Neural cell (in vitro differentiated cells): ENCODE measurements at regions not wholly inside any gene's neighbourhood (a gene's known extent, or its start where the extent isn't known, plus 50 kb on each side); places are given as distances from the start of the nearest gene placed in this dataset.

ENCODE experiments used
- EZH2 ChIP-seq: fragments of 200-600, 300-800 bp; shearing (Covaris generic), sonication (generic); IDR thresholded peaks from 2 replicates; pipeline ENCODE4 v1.6.1; 2014; ENCODE audit warnings: antibody characterized with exemption, low read length, borderline replicate concordance, mild to moderate bottlenecking; ENCODE audit not compliant: insufficient read depth, poor library complexity, severe bottlenecking
- MXI1 ChIP-seq: fragments of 450-650 bp; conservative IDR thresholded peaks from 2 replicates; pipeline ENCODE4 v1.6.1; 2014; ENCODE audit warnings: antibody characterized with exemption, mild to moderate bottlenecking; ENCODE audit not compliant: poor library complexity, severe bottlenecking
- POLR2AphosphoS5 ChIP-seq: IDR thresholded peaks from 2 replicates; pipeline ENCODE4 v1.6.1; 2012
- TAF1 ChIP-seq: IDR thresholded peaks from 2 replicates; pipeline ENCODE4 v1.6.1; 2012; ENCODE audit warnings: low read depth
- TF ChIP-seq, protein P1 (sequence below): fragments of 450-650 bp; IDR thresholded peaks from 2 replicates; pipeline ENCODE4 v1.5.1; 2014; ENCODE audit warnings: antibody characterized with exemption, mild to moderate bottlenecking, moderate library complexity; ENCODE audit not compliant: poor library complexity, severe bottlenecking
- TF ChIP-seq, protein P2 (sequence below): IDR thresholded peaks from 2 replicates; pipeline ENCODE4 v1.6.1; 2012; ENCODE audit warnings: borderline replicate concordance

DNA sequence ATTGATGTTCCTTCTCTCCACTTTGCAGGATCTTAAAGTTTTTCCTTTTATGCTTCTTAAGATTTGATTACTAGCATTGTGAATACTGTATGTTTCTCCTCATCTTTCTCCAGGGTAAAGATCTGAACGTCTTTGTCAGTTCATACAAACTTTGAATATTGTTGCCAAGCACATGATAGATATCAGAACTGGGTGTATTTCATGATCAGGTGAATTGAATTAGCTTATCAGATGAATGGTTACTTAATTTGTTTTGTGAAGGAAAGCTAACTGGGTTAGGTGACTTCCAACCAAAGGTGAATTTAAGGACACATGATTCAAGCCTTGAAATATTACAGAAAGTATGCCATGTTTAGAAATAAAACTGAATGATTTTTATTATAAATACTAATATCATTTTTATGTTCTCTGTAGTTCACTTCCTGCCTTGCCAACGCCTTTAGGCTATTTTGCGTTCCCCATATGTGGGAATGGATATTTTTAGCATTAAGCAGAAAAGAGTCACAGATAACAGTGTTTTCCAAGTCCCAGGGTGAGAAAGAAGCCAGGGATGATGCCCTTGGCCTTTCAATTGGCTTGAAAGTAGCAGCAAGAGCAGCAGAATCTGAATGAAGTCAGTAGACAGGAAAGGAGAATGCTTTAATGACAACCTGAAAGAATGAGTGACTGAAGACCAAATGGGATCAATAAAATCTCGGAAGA, 752.1 kb downstream of the NCAM2 start:
- TF ChIP-seq, protein P1, sequence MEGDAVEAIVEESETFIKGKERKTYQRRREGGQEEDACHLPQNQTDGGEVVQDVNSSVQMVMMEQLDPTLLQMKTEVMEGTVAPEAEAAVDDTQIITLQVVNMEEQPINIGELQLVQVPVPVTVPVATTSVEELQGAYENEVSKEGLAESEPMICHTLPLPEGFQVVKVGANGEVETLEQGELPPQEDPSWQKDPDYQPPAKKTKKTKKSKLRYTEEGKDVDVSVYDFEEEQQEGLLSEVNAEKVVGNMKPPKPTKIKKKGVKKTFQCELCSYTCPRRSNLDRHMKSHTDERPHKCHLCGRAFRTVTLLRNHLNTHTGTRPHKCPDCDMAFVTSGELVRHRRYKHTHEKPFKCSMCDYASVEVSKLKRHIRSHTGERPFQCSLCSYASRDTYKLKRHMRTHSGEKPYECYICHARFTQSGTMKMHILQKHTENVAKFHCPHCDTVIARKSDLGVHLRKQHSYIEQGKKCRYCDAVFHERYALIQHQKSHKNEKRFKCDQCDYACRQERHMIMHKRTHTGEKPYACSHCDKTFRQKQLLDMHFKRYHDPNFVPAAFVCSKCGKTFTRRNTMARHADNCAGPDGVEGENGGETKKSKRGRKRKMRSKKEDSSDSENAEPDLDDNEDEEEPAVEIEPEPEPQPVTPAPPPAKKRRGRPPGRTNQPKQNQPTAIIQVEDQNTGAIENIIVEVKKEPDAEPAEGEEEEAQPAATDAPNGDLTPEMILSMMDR = no peak
- TF ChIP-seq, protein P2, sequence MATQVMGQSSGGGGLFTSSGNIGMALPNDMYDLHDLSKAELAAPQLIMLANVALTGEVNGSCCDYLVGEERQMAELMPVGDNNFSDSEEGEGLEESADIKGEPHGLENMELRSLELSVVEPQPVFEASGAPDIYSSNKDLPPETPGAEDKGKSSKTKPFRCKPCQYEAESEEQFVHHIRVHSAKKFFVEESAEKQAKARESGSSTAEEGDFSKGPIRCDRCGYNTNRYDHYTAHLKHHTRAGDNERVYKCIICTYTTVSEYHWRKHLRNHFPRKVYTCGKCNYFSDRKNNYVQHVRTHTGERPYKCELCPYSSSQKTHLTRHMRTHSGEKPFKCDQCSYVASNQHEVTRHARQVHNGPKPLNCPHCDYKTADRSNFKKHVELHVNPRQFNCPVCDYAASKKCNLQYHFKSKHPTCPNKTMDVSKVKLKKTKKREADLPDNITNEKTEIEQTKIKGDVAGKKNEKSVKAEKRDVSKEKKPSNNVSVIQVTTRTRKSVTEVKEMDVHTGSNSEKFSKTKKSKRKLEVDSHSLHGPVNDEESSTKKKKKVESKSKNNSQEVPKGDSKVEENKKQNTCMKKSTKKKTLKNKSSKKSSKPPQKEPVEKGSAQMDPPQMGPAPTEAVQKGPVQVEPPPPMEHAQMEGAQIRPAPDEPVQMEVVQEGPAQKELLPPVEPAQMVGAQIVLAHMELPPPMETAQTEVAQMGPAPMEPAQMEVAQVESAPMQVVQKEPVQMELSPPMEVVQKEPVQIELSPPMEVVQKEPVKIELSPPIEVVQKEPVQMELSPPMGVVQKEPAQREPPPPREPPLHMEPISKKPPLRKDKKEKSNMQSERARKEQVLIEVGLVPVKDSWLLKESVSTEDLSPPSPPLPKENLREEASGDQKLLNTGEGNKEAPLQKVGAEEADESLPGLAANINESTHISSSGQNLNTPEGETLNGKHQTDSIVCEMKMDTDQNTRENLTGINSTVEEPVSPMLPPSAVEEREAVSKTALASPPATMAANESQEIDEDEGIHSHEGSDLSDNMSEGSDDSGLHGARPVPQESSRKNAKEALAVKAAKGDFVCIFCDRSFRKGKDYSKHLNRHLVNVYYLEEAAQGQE = no peak
- TF ChIP-seq EZH2 (no peak), MXI1 (no peak), POLR2AphosphoS5 (no peak), TAF1 (no peak)
